RCC 7860 (cell line): ENCODE measurements at regions not wholly inside any gene's neighbourhood (a gene's known extent, or its start where the extent isn't known, plus 50 kb on each side); places are given as distances from the start of the nearest gene placed in this dataset.
"Not testable (repeated sequence)": the region's sequence is repeated elsewhere in the genome, so short reads cannot be mapped to it uniquely, and the experiment has no call there.

ENCODE experiments used
- DNase-seq: peaks from one replicate; pipeline ENCODE4 v3.0.0-alpha.2; 2015; ENCODE audit warnings: low spot score
- FAIRE-seq: peaks from 2 replicates; lab custom pipeline; 2012; peaks lifted over from hg19 to GRCh38; lab: Jason Lieb, UNC

- no peak for DNase-seq
- FAIRE-seq, result no peak
These were observed 370.6 kb upstream of the LRRC3B start for GRCh38 chr3:26252001-26252400.

GRCh38 chr3:26256224-26256623 is 366.3 kb upstream of the LRRC3B start:
- FAIRE-seq, result no peak
- DNase-seq, result no peak

- DNase-seq (no peak), FAIRE-seq (no peak)
These were observed 363.4 kb upstream of the LRRC3B start for GRCh38 chr3:26259176-26259575.

- DNase-seq (no peak), FAIRE-seq (no peak)
These were observed 362.4 kb upstream of the LRRC3B start for GRCh38 chr3:26260139-26260538.

GRCh38 chr3:26264708-26265107 is 357.9 kb upstream of the LRRC3B start:
- FAIRE-seq (no peak), DNase-seq (no peak)

GRCh38 chr3:26271848-26272247 is 350.7 kb upstream of the LRRC3B start:
- DNase-seq (no peak), FAIRE-seq (no peak)

GRCh38 chr3:26273196-26273595 is 349.4 kb upstream of the LRRC3B start:
- DNase-seq (no peak), FAIRE-seq (no peak)

GRCh38 chr3:26279091-26279490 is 343.5 kb upstream of the LRRC3B start:
- FAIRE-seq, result no peak
- no peak for DNase-seq

GRCh38 chr3:26280517-26280916 is 342.1 kb upstream of the LRRC3B start:
- FAIRE-seq (no peak), DNase-seq (no peak)

GRCh38 chr3:26281284-26281985 is 341.1 kb upstream of the LRRC3B start:
- FAIRE-seq (no peak), DNase-seq (no peak)

- FAIRE-seq, result not testable (repeated sequence)
These were observed 338.1 kb upstream of the LRRC3B start for GRCh38 chr3:26284503-26284902.

GRCh38 chr3:26291840-26292239 is 330.7 kb upstream of the LRRC3B start:
- FAIRE-seq (no peak), DNase-seq (no peak)

More at GRCh38 chr3:26284503-26284902, 338.1 kb upstream of the LRRC3B start:
- not testable (repeated sequence) for DNase-seq

- no peak for DNase-seq
- no peak for FAIRE-seq
These were observed 329.8 kb upstream of the LRRC3B start for GRCh38 chr3:26292780-26293179.

- DNase-seq, result no peak
- no peak for FAIRE-seq
These were observed 329.2 kb upstream of the LRRC3B start for GRCh38 chr3:26293329-26293844.

- DNase-seq, result no peak
- no peak for FAIRE-seq
These were observed 315.4 kb upstream of the LRRC3B start for GRCh38 chr3:26307192-26307591.

- FAIRE-seq (no peak), DNase-seq (no peak)
These were observed 314.8 kb upstream of the LRRC3B start for GRCh38 chr3:26307787-26308186.

- no peak for FAIRE-seq
- DNase-seq, result no peak
These were observed 314.1 kb upstream of the LRRC3B start for GRCh38 chr3:26308454-26308853.

- not testable (repeated sequence) for FAIRE-seq
- peak; percentile 10 for DNase-seq
These were observed 313.0 kb upstream of the LRRC3B start for GRCh38 chr3:26309536-26309935.

- FAIRE-seq, result no peak
These were observed 309.8 kb upstream of the LRRC3B start for GRCh38 chr3:26312816-26313215.

GRCh38 chr3:26316472-26316871 is 306.1 kb upstream of the LRRC3B start:
- DNase-seq (no peak), FAIRE-seq (no peak)

More at GRCh38 chr3:26312816-26313215, 309.8 kb upstream of the LRRC3B start:
- DNase-seq, result no peak

- not testable (repeated sequence) for DNase-seq, FAIRE-seq
These were observed 298.8 kb upstream of the LRRC3B start for GRCh38 chr3:26323741-26324140.

- DNase-seq, result no peak
- FAIRE-seq, result no peak
These were observed 282.6 kb upstream of the LRRC3B start for GRCh38 chr3:26340001-26340400.

GRCh38 chr3:26343647-26344046 is 278.9 kb upstream of the LRRC3B start:
- no peak for DNase-seq
- no peak for FAIRE-seq
